Small intestine (tissue), 7 donors: ENCODE measurements at regions not wholly inside any gene's neighbourhood (a gene's known extent, or its start where the extent isn't known, plus 50 kb on each side); places are given as distances from the start of the nearest gene placed in this dataset.
"Not testable (repeated sequence)": the region's sequence is repeated elsewhere in the genome, so short reads cannot be mapped to it uniquely, and the experiment has no call there.

ENCODE experiments used
- DNase-seq, 2 donors: peaks; one replicate each; pipeline versions ENCODE4 v3.0.0 to v3.0.0-alpha.2; 2013
- FAIRE-seq: peaks from 2 replicates; lab custom pipeline; 2012; peaks lifted over from hg19 to GRCh38; lab: Jason Lieb, UNC
- H3K27ac ChIP-seq, 3 donors: one replicate each; pipeline ENCODE4 v1.5.1; 2013; ENCODE audit warnings: low read length in 2 of 3, mild to moderate bottlenecking in 2 of 3, control low read depth in 1 of 3, inconsistent platforms in 1 of 3, low read depth in 1 of 3, moderate library complexity in 1 of 3
- H3K27me3 ChIP-seq, 3 donors: one replicate each; pipeline ENCODE4 v1.6.1; 2013; ENCODE audit warnings: low read length in 3 of 3, inconsistent platforms in 1 of 3; ENCODE audit not compliant: control insufficient read depth in 3 of 3, insufficient read depth in 3 of 3
- H3K36me3 ChIP-seq, 3 donors: one replicate each; pipeline ENCODE4 v1.6.1; 2013; ENCODE audit warnings: low read length in 3 of 3, inconsistent platforms in 1 of 3, low read depth in 1 of 3, mild to moderate bottlenecking in 1 of 3, moderate library complexity in 1 of 3; ENCODE audit not compliant: control insufficient read depth in 3 of 3, insufficient read depth in 2 of 3
- H3K4me1 ChIP-seq, 3 donors: one replicate each; pipeline ENCODE4 v1.6.1; 2013; ENCODE audit warnings: low read length in 2 of 3, inconsistent platforms in 1 of 3, low read depth in 1 of 3, mild to moderate bottlenecking in 1 of 3, moderate library complexity in 1 of 3; ENCODE audit not compliant: control insufficient read depth in 3 of 3, insufficient read depth in 2 of 3
- H3K4me3 ChIP-seq, 3 donors: one replicate each; pipeline ENCODE4 v1.5.1; 2013; ENCODE audit warnings: low read length in 3 of 3, control low read depth in 1 of 3, inconsistent platforms in 1 of 3, low read depth in 1 of 3, mild to moderate bottlenecking in 1 of 3, moderate library complexity in 1 of 3
- H3K9me3 ChIP-seq, 2 donors: one replicate each; pipeline ENCODE4 v1.6.1; 2013; ENCODE audit warnings: low read depth in 1 of 2, low read length in 1 of 2; ENCODE audit not compliant: control insufficient read depth in 2 of 2, insufficient read depth in 1 of 2
- WGBS, 3 donors: extraction: QIAGEN DNeasy Blood & Tissue Kit; methylation state at CpG; one replicate each; pipeline ENCODE4 v1.1.7; 2013; 5-methylcytosine and 5-hydroxymethylcytosine counted together
- donor health status: healthy with polysubstance abuse.
- donor health status: control.
- donor health status: control.
- donor health status: Bipolar disorder and iron deficiency.
- donor health status: healthy.

- 73 to 89% (median 76%) methylated on average over 2 of the region's 5 CpGs for WGBS, 3 donors
- DNase-seq = not testable (repeated sequence)
Measured at GRCh38 chr15:85196697-85197096, 183.7 kb upstream of the AKAP13 start.

GRCh38 chr15:85197582-85197981, 182.8 kb upstream of the AKAP13 start:
- not testable (repeated sequence) for H3K36me3 ChIP-seq, FAIRE-seq, H3K27ac ChIP-seq, DNase-seq, H3K4me3 ChIP-seq, H3K9me3 ChIP-seq, H3K4me1 ChIP-seq, H3K27me3 ChIP-seq
- no CpG with 5 or more reads among the region's 5 CpGs for WGBS, 3 donors

More at GRCh38 chr15:85196697-85197096, 183.7 kb upstream of the AKAP13 start:
- FAIRE-seq, H3K4me1 ChIP-seq, H3K36me3 ChIP-seq, H3K9me3 ChIP-seq, H3K27me3 ChIP-seq, H3K27ac ChIP-seq, H3K4me3 ChIP-seq: not testable (repeated sequence)

DNA sequence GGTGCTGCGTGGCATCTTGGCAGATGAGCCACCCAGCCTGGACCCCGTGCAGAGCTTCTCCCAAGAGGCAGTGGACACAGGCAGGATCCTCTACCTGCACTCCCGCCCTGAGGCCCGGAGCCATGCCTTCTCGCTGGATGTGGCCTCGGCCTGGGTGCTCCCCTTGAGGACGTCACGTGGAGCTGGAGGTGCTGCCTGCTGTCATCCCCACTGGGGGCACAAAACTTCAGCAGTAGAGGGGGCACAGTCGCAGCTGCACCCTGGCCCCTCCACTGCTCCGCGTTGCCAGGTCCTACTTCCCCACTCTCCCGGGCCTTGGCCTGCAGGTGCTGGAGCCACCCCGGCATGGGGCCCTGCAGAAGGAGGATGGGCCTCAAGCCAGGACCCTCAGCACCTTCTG, 182.0 kb upstream of the AKAP13 start:
- not testable (repeated sequence) for H3K4me1 ChIP-seq, FAIRE-seq, H3K9me3 ChIP-seq, H3K27ac ChIP-seq, H3K4me3 ChIP-seq, H3K27me3 ChIP-seq, H3K36me3 ChIP-seq, DNase-seq
- no CpG with 5 or more reads among the region's 13 CpGs for WGBS, 3 donors

DNA sequence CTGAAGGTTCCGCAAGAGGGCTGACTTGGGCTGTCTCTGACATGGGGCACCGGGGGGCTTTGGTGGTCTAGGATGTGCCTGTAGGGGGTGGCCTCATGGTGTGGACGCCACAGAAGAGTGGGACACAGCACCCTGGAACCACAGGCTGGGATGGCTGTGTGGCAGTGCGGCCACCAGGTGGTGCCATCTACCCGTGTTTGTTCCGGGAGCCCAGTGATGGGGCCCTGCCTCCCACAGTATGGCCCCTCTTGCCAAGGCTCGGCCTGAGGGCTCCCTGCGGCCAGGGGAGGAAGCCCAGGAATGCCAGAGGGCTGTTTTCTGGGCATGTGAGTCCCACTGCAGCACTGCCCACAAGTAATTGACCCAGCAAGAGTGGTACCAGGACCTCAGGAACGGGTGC, 180.2 kb upstream of the AKAP13 start:
- not testable (repeated sequence) for H3K36me3 ChIP-seq, H3K4me3 ChIP-seq, H3K27me3 ChIP-seq, H3K9me3 ChIP-seq, H3K27ac ChIP-seq, H3K4me1 ChIP-seq, FAIRE-seq, DNase-seq
- no CpG with 5 or more reads among the region's 9 CpGs for WGBS, 3 donors

DNA sequence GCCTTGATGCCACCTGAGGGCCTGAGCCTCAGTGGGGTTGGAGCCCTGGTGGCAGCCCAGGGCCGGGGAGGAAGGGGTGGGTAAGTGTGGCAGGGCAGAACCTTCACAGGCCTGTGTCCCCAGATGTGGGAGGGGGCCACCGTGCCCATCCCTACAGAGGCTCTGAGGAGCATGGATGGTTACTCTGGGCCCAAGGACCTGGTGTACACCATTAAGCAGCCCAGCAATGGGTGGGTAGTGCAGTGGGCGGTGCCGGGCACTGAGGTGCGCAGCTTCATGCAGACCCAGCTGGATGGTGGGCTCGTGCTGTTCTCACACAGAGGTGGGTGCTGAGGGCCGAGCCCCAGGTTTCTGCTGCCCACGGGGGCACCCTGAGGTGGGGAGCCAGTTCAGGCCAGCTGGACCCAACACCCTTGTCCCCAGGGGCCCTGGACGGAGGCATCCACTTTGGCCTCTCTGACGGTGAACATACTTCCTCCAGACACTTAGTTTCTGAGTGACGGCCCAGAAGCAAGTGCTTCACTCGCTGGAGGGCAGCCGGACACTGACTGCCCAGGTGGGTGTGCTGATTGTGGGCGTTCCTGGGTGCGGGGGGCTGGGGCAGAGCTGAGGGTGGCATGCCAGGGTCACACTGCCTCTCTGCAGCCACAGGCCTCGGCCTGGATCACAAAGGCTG, 179.1 kb upstream of the AKAP13 start:
- not testable (repeated sequence) for H3K36me3 ChIP-seq, H3K4me3 ChIP-seq, FAIRE-seq, H3K4me1 ChIP-seq, DNase-seq, H3K9me3 ChIP-seq, H3K27me3 ChIP-seq, H3K27ac ChIP-seq
- 39 to 75% (median 53%) methylated on average over 4 to 6 of the region's 16 CpGs for WGBS, 3 donors

DNA sequence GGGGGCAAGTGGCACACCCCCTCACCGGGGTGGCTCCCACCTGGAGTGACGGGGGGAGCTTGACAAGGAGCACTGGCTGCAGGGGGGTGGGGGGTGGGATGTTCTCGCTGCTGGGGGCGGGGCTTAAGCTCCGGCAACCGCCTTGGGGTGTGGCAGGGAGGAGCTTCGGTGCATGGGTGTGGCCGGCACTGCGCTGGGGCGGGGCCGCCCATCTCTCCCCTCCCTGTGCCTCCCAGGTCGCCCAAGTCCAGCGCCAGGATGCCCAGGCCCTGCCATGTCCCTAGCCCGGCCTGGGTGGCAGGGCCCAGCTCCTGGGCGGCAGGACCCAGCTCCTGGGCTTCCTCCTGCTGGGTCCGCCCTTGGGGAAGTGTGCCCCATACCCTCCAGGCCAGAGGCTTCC, 175.9 kb upstream of the AKAP13 start:
- no CpG with 5 or more reads among the region's 16 CpGs for WGBS, 3 donors
- not testable (repeated sequence) for FAIRE-seq, H3K27ac ChIP-seq, H3K27me3 ChIP-seq, H3K36me3 ChIP-seq, H3K9me3 ChIP-seq, DNase-seq, H3K4me3 ChIP-seq, H3K4me1 ChIP-seq

DNA sequence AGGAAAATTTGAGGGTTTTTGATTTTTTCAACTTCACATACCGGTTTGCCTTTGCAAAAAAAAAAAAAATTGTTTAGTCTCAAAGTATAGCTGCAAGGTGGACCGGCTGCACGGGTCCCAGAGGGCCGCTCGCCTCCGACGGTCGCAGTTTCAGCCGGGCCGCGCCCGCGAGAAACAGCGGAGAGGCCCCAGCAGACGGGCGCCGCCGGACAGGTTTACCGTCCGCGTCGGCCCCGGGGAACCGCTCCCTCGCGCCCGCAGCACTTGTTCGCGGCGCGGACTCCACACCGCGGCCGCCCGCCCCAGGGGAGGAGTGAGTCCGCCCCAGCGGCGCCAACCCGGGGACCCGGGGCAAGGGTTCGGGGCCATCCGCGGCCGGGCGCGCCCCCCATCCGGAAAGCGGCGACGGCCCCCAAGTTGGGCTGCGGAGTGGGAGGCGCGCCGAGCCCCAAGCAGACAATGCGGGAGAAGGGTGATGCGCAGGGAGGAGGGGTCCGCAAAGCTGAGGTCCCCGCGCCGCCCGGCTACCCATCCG, 146.5 kb upstream of the AKAP13 start:
- 0 to 1% (median 1%) methylated on average over 6 to 46 of the region's 62 CpGs for WGBS, 3 donors
- H3K4me1 ChIP-seq, FAIRE-seq, H3K27ac ChIP-seq, H3K27me3 ChIP-seq, H3K36me3 ChIP-seq, H3K9me3 ChIP-seq: not testable (repeated sequence)
- DNase-seq = peak in 1 of 2 donors; percentile 7
- H3K4me3 ChIP-seq = peak overlapping the region in 1 of 3 donors; percentile 41

GRCh38 chr15:85234450-85235196, 145.8 kb upstream of the AKAP13 start:
- not testable (repeated sequence) for H3K27ac ChIP-seq, H3K4me1 ChIP-seq, DNase-seq, H3K4me3 ChIP-seq, FAIRE-seq, H3K9me3 ChIP-seq, H3K36me3 ChIP-seq, H3K27me3 ChIP-seq
- 0% methylated on average over 2 of the region's 55 CpGs; no CpG with 5 or more reads in 2 of the 3 donors for WGBS, 3 donors
